ENCODE measurements at regions not wholly inside any gene's neighbourhood (a gene's known extent, or its start where the extent isn't known, plus 50 kb on each side); places are given as distances from the start of the nearest gene placed in this dataset.

- Histone ChIP-seq H3K27me3 (ENCODE audit: low read length) (no peaks in the 10 kb centered on the region), H2AFZ (ENCODE audit: low read depth, low read length, severe bottlenecking) (no peak overlapping the region), H3K4me3 (ENCODE audit: insufficient read depth, low read length, poor library complexity, severe bottlenecking) (no peak overlapping the region), H3K9me2 (replicated peaks; ENCODE audit: insufficient read depth, low read length) (no peaks in the 10 kb centered on the region), H3K9me3 (ENCODE audit: insufficient read depth, low read length) (no peaks in the 10 kb centered on the region), H3K4me2 (ENCODE audit: low read depth, low read length, poor library complexity, severe bottlenecking) (no peak overlapping the region), H3K79me2 (ENCODE audit: insufficient read depth, low read length) (no peaks in the 10 kb centered on the region), H3K36me3 (ENCODE audit: low read length) (no peaks in the 10 kb centered on the region), H3K27ac (ENCODE audit: low read depth, low read length) (no peak overlapping the region), H4K20me1 (ENCODE audit: low read depth, low read length) (no peaks in the 10 kb centered on the region), H3K9ac (ENCODE audit: low read length) (no peak overlapping the region), H3F3A (ENCODE audit: insufficient read depth) (no peaks in the 10 kb centered on the region)
- TF ChIP-seq, protein P1, sequence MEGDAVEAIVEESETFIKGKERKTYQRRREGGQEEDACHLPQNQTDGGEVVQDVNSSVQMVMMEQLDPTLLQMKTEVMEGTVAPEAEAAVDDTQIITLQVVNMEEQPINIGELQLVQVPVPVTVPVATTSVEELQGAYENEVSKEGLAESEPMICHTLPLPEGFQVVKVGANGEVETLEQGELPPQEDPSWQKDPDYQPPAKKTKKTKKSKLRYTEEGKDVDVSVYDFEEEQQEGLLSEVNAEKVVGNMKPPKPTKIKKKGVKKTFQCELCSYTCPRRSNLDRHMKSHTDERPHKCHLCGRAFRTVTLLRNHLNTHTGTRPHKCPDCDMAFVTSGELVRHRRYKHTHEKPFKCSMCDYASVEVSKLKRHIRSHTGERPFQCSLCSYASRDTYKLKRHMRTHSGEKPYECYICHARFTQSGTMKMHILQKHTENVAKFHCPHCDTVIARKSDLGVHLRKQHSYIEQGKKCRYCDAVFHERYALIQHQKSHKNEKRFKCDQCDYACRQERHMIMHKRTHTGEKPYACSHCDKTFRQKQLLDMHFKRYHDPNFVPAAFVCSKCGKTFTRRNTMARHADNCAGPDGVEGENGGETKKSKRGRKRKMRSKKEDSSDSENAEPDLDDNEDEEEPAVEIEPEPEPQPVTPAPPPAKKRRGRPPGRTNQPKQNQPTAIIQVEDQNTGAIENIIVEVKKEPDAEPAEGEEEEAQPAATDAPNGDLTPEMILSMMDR (IDR thresholded peaks at IDR 0.05; ENCODE audit: insufficient read depth, low read length, poor library complexity, severe bottlenecking): no peak
- TF ChIP-seq EZH2phosphoT487 (conservative IDR thresholded peaks at IDR 0.05; ENCODE audit: low read length): no peak
Measured at GRCh38 chr12:90682398-90682797, 272.6 kb downstream of the CCER1 start.

- H3F3A ChIP-seq (ENCODE audit: insufficient read depth): no peaks in the 10 kb centered on the region
- no peak overlapping the region for H3K4me2 ChIP-seq (ENCODE audit: low read depth, low read length, poor library complexity, severe bottlenecking)
- no peak overlapping the region for H3K9ac ChIP-seq (ENCODE audit: low read length)
- no peak overlapping the region for H2AFZ ChIP-seq (ENCODE audit: low read depth, low read length, severe bottlenecking)
- H3K4me3 ChIP-seq (ENCODE audit: insufficient read depth, low read length, poor library complexity, severe bottlenecking): no peak overlapping the region
- no peaks in the 10 kb centered on the region for H3K79me2 ChIP-seq (ENCODE audit: insufficient read depth, low read length)
- H4K20me1 ChIP-seq (ENCODE audit: low read depth, low read length): no peaks in the 10 kb centered on the region
- H3K27ac ChIP-seq (ENCODE audit: low read depth, low read length): no peak overlapping the region
- no peaks in the 10 kb centered on the region for H3K9me3 ChIP-seq (ENCODE audit: insufficient read depth, low read length)
- TF ChIP-seq, protein P1 (IDR thresholded peaks at IDR 0.05; ENCODE audit: insufficient read depth, low read length, poor library complexity, severe bottlenecking): no peak
- TF ChIP-seq EZH2phosphoT487 (conservative IDR thresholded peaks at IDR 0.05; ENCODE audit: low read length): no peak
- no peaks in the 10 kb centered on the region for H3K27me3 ChIP-seq (ENCODE audit: low read length)
- H3K9me2 ChIP-seq (replicated peaks; ENCODE audit: insufficient read depth, low read length): no peaks in the 10 kb centered on the region
- H3K36me3 ChIP-seq (ENCODE audit: low read length): no peaks in the 10 kb centered on the region
Measured at GRCh38 chr12:90679674-90680073, 275.3 kb downstream of the CCER1 start.

- no peak overlapping the region for H2AFZ ChIP-seq (ENCODE audit: low read depth, low read length, severe bottlenecking)
- H3K27me3 ChIP-seq (ENCODE audit: low read length): no peaks in the 10 kb centered on the region
- no peaks in the 10 kb centered on the region for H3K79me2 ChIP-seq (ENCODE audit: insufficient read depth, low read length)
- H3K9me3 ChIP-seq (ENCODE audit: insufficient read depth, low read length): no peaks in the 10 kb centered on the region
- no peaks in the 10 kb centered on the region for H3F3A ChIP-seq (ENCODE audit: insufficient read depth)
- H3K4me2 ChIP-seq (ENCODE audit: low read depth, low read length, poor library complexity, severe bottlenecking): no peak overlapping the region
- H4K20me1 ChIP-seq (ENCODE audit: low read depth, low read length): no peaks in the 10 kb centered on the region
- H3K27ac ChIP-seq (ENCODE audit: low read depth, low read length): no peak overlapping the region
- no peak for TF ChIP-seq EZH2phosphoT487 (conservative IDR thresholded peaks at IDR 0.05; ENCODE audit: low read length)
- no peak overlapping the region for H3K9ac ChIP-seq (ENCODE audit: low read length)
- no peaks in the 10 kb centered on the region for H3K36me3 ChIP-seq (ENCODE audit: low read length)
- no peak overlapping the region for H3K4me3 ChIP-seq (ENCODE audit: insufficient read depth, low read length, poor library complexity, severe bottlenecking)
- H3K9me2 ChIP-seq (replicated peaks; ENCODE audit: insufficient read depth, low read length): no peaks in the 10 kb centered on the region
Measured at GRCh38 chr12:90677552-90677951, 277.4 kb downstream of the CCER1 start.

DNA sequence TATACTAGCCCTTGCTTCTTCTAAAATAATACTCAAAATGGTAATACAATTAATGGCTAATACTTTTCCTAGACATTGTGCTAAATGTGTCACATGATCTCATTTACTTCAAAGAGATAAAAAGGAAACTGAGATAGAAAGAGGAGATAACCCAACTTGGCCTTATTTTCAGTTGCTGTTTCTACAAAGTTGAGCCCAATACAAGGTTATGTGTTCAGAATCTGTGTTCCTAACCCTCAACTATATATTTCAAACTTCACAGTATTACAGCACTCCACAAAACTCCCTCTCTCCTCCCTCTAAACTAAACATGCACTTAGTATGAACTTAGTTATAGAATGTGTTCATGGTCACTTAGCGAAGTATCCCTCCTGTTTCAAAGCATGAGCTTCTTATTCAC lies 277.9 kb downstream of the CCER1 start:
- no peaks in the 10 kb centered on the region for H3K9me2 ChIP-seq (replicated peaks; ENCODE audit: insufficient read depth, low read length)
- no peaks in the 10 kb centered on the region for H4K20me1 ChIP-seq (ENCODE audit: low read depth, low read length)
- no peak overlapping the region for H3K4me3 ChIP-seq (ENCODE audit: insufficient read depth, low read length, poor library complexity, severe bottlenecking)
- H2AFZ ChIP-seq (ENCODE audit: low read depth, low read length, severe bottlenecking): no peak overlapping the region
- TF ChIP-seq, protein P1 (IDR thresholded peaks at IDR 0.05; ENCODE audit: insufficient read depth, low read length, poor library complexity, severe bottlenecking): no peak
- no peak for TF ChIP-seq EZH2phosphoT487 (conservative IDR thresholded peaks at IDR 0.05; ENCODE audit: low read length)
- no peaks in the 10 kb centered on the region for H3K27me3 ChIP-seq (ENCODE audit: low read length)
- H3K9me3 ChIP-seq (ENCODE audit: insufficient read depth, low read length): no peaks in the 10 kb centered on the region
- no peak overlapping the region for H3K27ac ChIP-seq (ENCODE audit: low read depth, low read length)
- no peaks in the 10 kb centered on the region for H3K79me2 ChIP-seq (ENCODE audit: insufficient read depth, low read length)
- no peak overlapping the region for H3K9ac ChIP-seq (ENCODE audit: low read length)
- no peaks in the 10 kb centered on the region for H3K36me3 ChIP-seq (ENCODE audit: low read length)
- no peak overlapping the region for H3K4me2 ChIP-seq (ENCODE audit: low read depth, low read length, poor library complexity, severe bottlenecking)
- no peaks in the 10 kb centered on the region for H3F3A ChIP-seq (ENCODE audit: insufficient read depth)
